ENCODE measurements at regions not wholly inside any gene's neighbourhood (a gene's known extent, or its start where the extent isn't known, plus 50 kb on each side); places are given as distances from the start of the nearest gene placed in this dataset.

DNA sequence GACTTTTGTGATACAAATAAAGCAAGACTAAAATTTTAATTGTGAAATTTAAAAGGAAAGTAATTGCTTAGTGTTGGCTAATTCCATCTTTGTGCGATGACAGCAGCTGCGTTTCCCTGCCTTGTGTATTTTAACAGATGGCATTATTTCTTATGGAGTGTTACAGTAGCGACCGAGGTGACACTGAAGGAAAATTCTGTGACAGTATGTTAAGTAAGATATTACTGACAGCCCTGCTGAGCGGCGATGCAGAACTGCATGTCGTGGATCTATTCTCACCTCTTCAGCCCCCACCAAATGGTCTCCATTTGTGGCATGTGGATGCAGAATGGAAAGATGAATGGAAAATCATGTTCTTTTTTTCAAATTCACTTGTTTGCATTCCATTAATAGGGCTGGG lies 289.4 kb downstream of the RNF144B start:
- ChIA-PET POLR2A (no interaction called here), CTCF (no interaction called here)
- no peak for TF ChIP-seq FOXA1 (IDR thresholded peaks at IDR 0.05)
- TF ChIP-seq FOXM1 (IDR thresholded peaks at IDR 0.05; ENCODE audit: borderline replicate concordance), result no peak
- no peak for TF ChIP-seq TARDBP (IDR thresholded peaks at IDR 0.05)
- TF ChIP-seq CTBP1 (IDR thresholded peaks at IDR 0.05; ENCODE audit: borderline replicate concordance), result no peak
- TF ChIP-seq ARNT (IDR thresholded peaks at IDR 0.05), result no peak
- DNase-seq (ENCODE audit: extremely low spot score), result no peak

- POLR2A ChIA-PET, result no interaction called here
- no peak for TF ChIP-seq CTBP1 (IDR thresholded peaks at IDR 0.05; ENCODE audit: borderline replicate concordance)
- no peak for TF ChIP-seq FOXA1 (IDR thresholded peaks at IDR 0.05)
- TF ChIP-seq HDGF (IDR thresholded peaks at IDR 0.05; ENCODE audit: borderline replicate concordance), result no peak
- TF ChIP-seq LEF1 (IDR thresholded peaks at IDR 0.05; ENCODE audit: borderline replicate concordance), result no peak
- no peak for TF ChIP-seq FOXM1 (IDR thresholded peaks at IDR 0.05; ENCODE audit: borderline replicate concordance)
- no peak for TF ChIP-seq NFRKB (IDR thresholded peaks at IDR 0.05)
- TF ChIP-seq SP1 (IDR thresholded peaks at IDR 0.05), result no peak
- no peak for TF ChIP-seq SUZ12 (IDR thresholded peaks at IDR 0.05)
- TF ChIP-seq, protein P1, sequence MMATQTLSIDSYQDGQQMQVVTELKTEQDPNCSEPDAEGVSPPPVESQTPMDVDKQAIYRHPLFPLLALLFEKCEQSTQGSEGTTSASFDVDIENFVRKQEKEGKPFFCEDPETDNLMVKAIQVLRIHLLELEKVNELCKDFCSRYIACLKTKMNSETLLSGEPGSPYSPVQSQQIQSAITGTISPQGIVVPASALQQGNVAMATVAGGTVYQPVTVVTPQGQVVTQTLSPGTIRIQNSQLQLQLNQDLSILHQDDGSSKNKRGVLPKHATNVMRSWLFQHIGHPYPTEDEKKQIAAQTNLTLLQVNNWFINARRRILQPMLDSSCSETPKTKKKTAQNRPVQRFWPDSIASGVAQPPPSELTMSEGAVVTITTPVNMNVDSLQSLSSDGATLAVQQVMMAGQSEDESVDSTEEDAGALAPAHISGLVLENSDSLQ (IDR thresholded peaks at IDR 0.05), result no peak
- TF ChIP-seq ELF4 (IDR thresholded peaks at IDR 0.05), result no peak
- TF ChIP-seq ARNT (IDR thresholded peaks at IDR 0.05), result no peak
- TF ChIP-seq TARDBP (IDR thresholded peaks at IDR 0.05), result no peak
- TF ChIP-seq ZNF384 (IDR thresholded peaks at IDR 0.05), result no peak
- no peak for TF ChIP-seq L3MBTL2 (conservative IDR thresholded peaks at IDR 0.05)
- CTCF ChIA-PET, result no interaction called here
- no peak for DNase-seq (ENCODE audit: extremely low spot score)
Observed at GRCh38 chr6:18680842-18681241, 293.7 kb downstream of the RNF144B start.

- ChIA-PET POLR2A (no interaction called here), CTCF (no interaction called here)
- TF ChIP-seq ARNT (IDR thresholded peaks at IDR 0.05) (no peak), CTBP1 (IDR thresholded peaks at IDR 0.05; ENCODE audit: borderline replicate concordance) (no peak), BHLHE40 (IDR thresholded peaks at IDR 0.05; ENCODE audit: borderline replicate concordance) (no peak), L3MBTL2 (conservative IDR thresholded peaks at IDR 0.05) (no peak), FOXA1 (IDR thresholded peaks at IDR 0.05) (no peak), SUZ12 (IDR thresholded peaks at IDR 0.05) (no peak), ELF4 (IDR thresholded peaks at IDR 0.05) (no peak), FOXK2 (IDR thresholded peaks at IDR 0.05) (no peak), ZNF384 (IDR thresholded peaks at IDR 0.05) (no peak), HDGF (IDR thresholded peaks at IDR 0.05; ENCODE audit: borderline replicate concordance) (no peak), NFRKB (IDR thresholded peaks at IDR 0.05) (no peak), FOXM1 (IDR thresholded peaks at IDR 0.05; ENCODE audit: borderline replicate concordance) (no peak), SP1 (IDR thresholded peaks at IDR 0.05) (no peak), LEF1 (IDR thresholded peaks at IDR 0.05; ENCODE audit: borderline replicate concordance) (no peak), TARDBP (IDR thresholded peaks at IDR 0.05) (no peak)
- TF ChIP-seq, protein P1 (IDR thresholded peaks at IDR 0.05), result no peak
- DNase-seq (ENCODE audit: extremely low spot score), result no peak
Observed at GRCh38 chr6:18681832-18682503, 294.8 kb downstream of the RNF144B start.

- DNase-seq (ENCODE audit: extremely low spot score), result no peak
- TF ChIP-seq ARNT (IDR thresholded peaks at IDR 0.05) (no peak), SP1 (IDR thresholded peaks at IDR 0.05) (no peak), ELF4 (IDR thresholded peaks at IDR 0.05) (no peak), FOXA1 (IDR thresholded peaks at IDR 0.05) (no peak), HDGF (IDR thresholded peaks at IDR 0.05; ENCODE audit: borderline replicate concordance) (no peak), ZNF384 (IDR thresholded peaks at IDR 0.05) (no peak), FOXK2 (IDR thresholded peaks at IDR 0.05) (no peak), SUZ12 (IDR thresholded peaks at IDR 0.05) (no peak), BHLHE40 (IDR thresholded peaks at IDR 0.05; ENCODE audit: borderline replicate concordance) (no peak)
- POLR2A ChIA-PET, result no interaction called here
- CTCF ChIA-PET, result no interaction called here
Observed at GRCh38 chr6:18684343-18684742, 297.2 kb downstream of the RNF144B start.

- CTCF ChIA-PET, result no interaction called here
- TF ChIP-seq, protein P1 (IDR thresholded peaks at IDR 0.05), result no peak
- TF ChIP-seq FOXK2 (IDR thresholded peaks at IDR 0.05) (no peak), NFRKB (IDR thresholded peaks at IDR 0.05) (no peak), HDGF (IDR thresholded peaks at IDR 0.05; ENCODE audit: borderline replicate concordance) (no peak), FOXA1 (IDR thresholded peaks at IDR 0.05) (no peak), BHLHE40 (IDR thresholded peaks at IDR 0.05; ENCODE audit: borderline replicate concordance) (no peak), ARNT (IDR thresholded peaks at IDR 0.05) (no peak), FOXM1 (IDR thresholded peaks at IDR 0.05; ENCODE audit: borderline replicate concordance) (no peak), ELF4 (IDR thresholded peaks at IDR 0.05) (no peak), TARDBP (IDR thresholded peaks at IDR 0.05) (no peak)
- no peak for DNase-seq (ENCODE audit: extremely low spot score)
- POLR2A ChIA-PET, result no interaction called here
Observed at GRCh38 chr6:18692929-18693685, 306.0 kb downstream of the RNF144B start.

DNA sequence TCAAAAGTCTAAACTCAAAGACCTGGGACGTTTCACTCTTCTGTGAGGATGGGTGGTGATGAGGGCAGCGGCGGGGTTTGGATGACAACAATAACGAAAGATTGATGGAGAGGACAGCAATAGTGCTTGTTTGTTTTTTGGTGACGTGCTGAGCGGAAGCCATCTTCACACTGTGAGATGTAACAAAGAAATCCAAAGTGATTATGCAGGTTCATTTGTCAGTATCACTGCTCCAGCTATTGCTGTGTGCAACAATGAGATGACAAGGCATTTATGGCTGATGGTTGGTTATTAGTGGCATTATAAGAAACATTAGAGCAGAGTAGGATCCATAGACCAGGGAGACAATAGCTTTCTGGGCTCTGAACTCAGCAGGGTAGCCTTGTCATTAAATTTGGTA lies 306.7 kb downstream of the RNF144B start:
- CTCF ChIA-PET, result no interaction called here
- DNase-seq (ENCODE audit: extremely low spot score), result no peak
- POLR2A ChIA-PET, result no interaction called here
- TF ChIP-seq, protein P1 (IDR thresholded peaks at IDR 0.05), result no peak
- no peak for TF ChIP-seq FOXM1 (IDR thresholded peaks at IDR 0.05; ENCODE audit: borderline replicate concordance)
- TF ChIP-seq L3MBTL2 (conservative IDR thresholded peaks at IDR 0.05), result no peak
- no peak for TF ChIP-seq CTBP1 (IDR thresholded peaks at IDR 0.05; ENCODE audit: borderline replicate concordance)
- TF ChIP-seq SUZ12 (IDR thresholded peaks at IDR 0.05), result no peak
- no peak for TF ChIP-seq ARNT (IDR thresholded peaks at IDR 0.05)

Measured in HEK293T (cell line).